ENCODE measurements at regions not wholly inside any gene's neighbourhood (a gene's known extent, or its start where the extent isn't known, plus 50 kb on each side); places are given as distances from the start of the nearest gene placed in this dataset.
A peak's percentile ranks its signal among the peaks of the same experiment; 100 is the strongest.

DNA sequence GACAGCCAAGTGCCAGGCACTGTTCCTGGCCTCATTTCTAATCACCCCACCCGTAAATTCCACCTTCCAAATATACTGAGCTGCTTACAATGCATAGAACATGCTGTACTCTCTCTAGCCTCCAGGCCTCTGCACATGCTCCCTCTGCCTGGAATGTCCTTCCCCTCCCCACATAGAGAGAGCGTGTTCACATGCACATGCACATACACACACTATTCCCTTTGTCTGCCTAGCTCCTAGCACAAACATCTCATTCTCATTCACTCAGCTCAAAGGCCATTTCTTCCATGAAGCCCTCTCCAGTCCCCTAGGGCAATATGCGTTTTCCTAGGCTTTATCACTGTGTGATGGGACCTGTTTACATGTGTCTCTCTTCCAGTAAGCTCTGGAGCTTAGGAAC lies 144.6 kb downstream of the WT1 start (continued):
- no peak for TF ChIP-seq MAX (IDR thresholded peaks at IDR 0.05; ENCODE audit: low read depth, low read length)
- TF ChIP-seq ZSCAN29 (IDR thresholded peaks at IDR 0.05), result no peak
- no peak for TF ChIP-seq ZBED1 (IDR thresholded peaks at IDR 0.05; ENCODE audit: borderline replicate concordance)
- no peak for TF ChIP-seq MEF2B (IDR thresholded peaks at IDR 0.05; ENCODE audit: partially characterized antibody, poor library complexity, severe bottlenecking)
- TF ChIP-seq BCL11A (IDR thresholded peaks at IDR 0.05; ENCODE audit: low read depth, low read length), result no peak

DNA sequence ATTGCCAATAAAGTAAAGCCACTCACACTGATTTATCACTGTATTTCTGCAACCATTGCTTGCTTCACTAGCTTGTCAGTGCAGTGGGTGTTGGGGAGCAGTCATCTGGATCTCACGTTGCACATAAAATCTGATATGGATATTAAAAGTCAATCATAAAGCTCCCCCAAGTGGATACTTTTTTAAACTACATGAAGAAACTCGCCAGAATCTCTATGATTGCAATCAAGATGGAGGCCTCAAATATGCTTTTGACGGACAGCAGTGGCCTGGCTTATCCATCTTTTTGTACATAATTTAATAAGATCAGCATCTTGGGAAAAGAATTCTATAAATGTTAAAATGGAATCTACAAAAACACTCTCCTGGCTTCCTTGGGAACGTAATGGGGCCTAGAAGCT lies 137.7 kb downstream of the WT1 start:
- FAIRE-seq (no peak), ATAC-seq (peak; percentile 64), DNase-seq (ENCODE audit: low read depth, low spot score) (no peak)
- Histone ChIP-seq H3K27me3 (replicated peaks in 1 of 2; ENCODE audit: control insufficient read depth in 2 of 2, insufficient read depth in 2 of 2, low read length in 1 of 2) (no peaks in the 10 kb centered on the region; a peak in 2 of 4 replicates), H3K36me3 (ENCODE audit: control insufficient read depth in 2 of 2, insufficient read depth in 2 of 2, low read length in 1 of 2) (no peaks in the 10 kb centered on the region), H3K27ac (ENCODE audit: control insufficient read depth, insufficient read depth) (no peak overlapping the region), H2AFZ (ENCODE audit: control insufficient read depth, low read depth, low read length) (peak overlapping the region; percentile 6; the same call in 1 of the 2 replicates), H4K20me1 (ENCODE audit: control insufficient read depth, insufficient read depth) (no peaks in the 10 kb centered on the region), H3K4me3 (no peak overlapping the region), H3K4me2 (ENCODE audit: control insufficient read depth, insufficient read depth) (no peak overlapping the region), H3K9ac (ENCODE audit: control insufficient read depth, insufficient read depth, low read length) (no peak overlapping the region), H3K4me1 (ENCODE audit: control insufficient read depth, insufficient read depth, low read length) (no peaks in the 10 kb centered on the region), H3K79me2 (ENCODE audit: control insufficient read depth, insufficient read depth, low read length) (no peaks in the 10 kb centered on the region), H3K9me3 (replicated peaks; ENCODE audit: control insufficient read depth, insufficient read depth, low read length) (no peaks in the 10 kb centered on the region)
- RAD21 ChIA-PET (ENCODE audit: unreplicated experiment), result interaction anchor here (0.7 to 1.1 kb wide), 5 partner anchors 66 to 1191 kb away, joined by 3 to 7 read pairs (median 5); no protein-coding TSS in a partner anchor
- intact Hi-C loops (cut with micrococcal nuclease; ENCODE audit: unreplicated experiment) (loop anchor here (10.0 kb wide), 2 partner anchors 243 to 1193 kb away; no protein-coding TSS in a partner anchor), in situ Hi-C loops (cut with MboI) (no loop called here)
- POLR2A ChIA-PET, result no interaction called here
- SMC1A ChIA-PET (ENCODE audit: uncharacterized antibody, unreplicated experiment), result interaction anchor here (0.9 to 2.0 kb wide), 9 partner anchors 8 to 339 kb away, joined by 3 to 7 read pairs (median 3); no protein-coding TSS in a partner anchor
- CTCF ChIA-PET, result interaction anchor here (1.1 to 4.8 kb wide), 15 partner anchors 8 to 1191 kb away, joined by 3 to 25 read pairs (median 4); no protein-coding TSS in a partner anchor
- 0% methylated on average over 4 of the region's 4 CpGs for WGBS (ENCODE audit: insufficient coverage, insufficient replicate concordance, low lambda C conversion rate, missing lambda C conversion rate)
- TF ChIP-seq HDGF (IDR thresholded peaks at IDR 0.05), result no peak
- no peak for TF ChIP-seq CBFB (IDR thresholded peaks at IDR 0.05; ENCODE audit: low read depth)
- TF ChIP-seq POLR2A (IDR thresholded peaks at IDR 0.05; ENCODE audit: low read depth, low read length), result no peak
- peak; percentile 5 to 37 (median 26); a peak in 1 of 6 replicates for TF ChIP-seq CTCF (IDR thresholded peaks at IDR 0.05 in 2 of 3, conservative IDR thresholded peaks at IDR 0.05 in 1 of 3; ENCODE audit: control insufficient read depth in 2 of 3, extremely low read depth in 1 of 3, insufficient read depth in 1 of 3, low read depth in 3 of 3, low read length in 3 of 3)
- TF ChIP-seq, protein P1, sequence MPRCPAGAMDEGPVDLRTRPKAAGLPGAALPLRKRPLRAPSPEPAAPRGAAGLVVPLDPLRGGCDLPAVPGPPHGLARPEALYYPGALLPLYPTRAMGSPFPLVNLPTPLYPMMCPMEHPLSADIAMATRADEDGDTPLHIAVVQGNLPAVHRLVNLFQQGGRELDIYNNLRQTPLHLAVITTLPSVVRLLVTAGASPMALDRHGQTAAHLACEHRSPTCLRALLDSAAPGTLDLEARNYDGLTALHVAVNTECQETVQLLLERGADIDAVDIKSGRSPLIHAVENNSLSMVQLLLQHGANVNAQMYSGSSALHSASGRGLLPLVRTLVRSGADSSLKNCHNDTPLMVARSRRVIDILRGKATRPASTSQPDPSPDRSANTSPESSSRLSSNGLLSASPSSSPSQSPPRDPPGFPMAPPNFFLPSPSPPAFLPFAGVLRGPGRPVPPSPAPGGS (IDR thresholded peaks at IDR 0.05; ENCODE audit: borderline replicate concordance, insufficient read depth, low read depth, low read length, poor library complexity, severe bottlenecking), result no peak
- no peak for TF ChIP-seq KDM1A (IDR thresholded peaks at IDR 0.05; ENCODE audit: borderline replicate concordance)
- peak; percentile 12; the same call in 1 of the 2 replicates for TF ChIP-seq SMC3 (IDR thresholded peaks at IDR 0.05; ENCODE audit: borderline replicate concordance, low read length)
- peak; percentile 37 for TF ChIP-seq RAD21 (IDR thresholded peaks at IDR 0.05; ENCODE audit: insufficient read depth, low read depth, low read length)
- no peak for TF ChIP-seq PAX8 (IDR thresholded peaks at IDR 0.05)
- no peak for TF ChIP-seq SPI1 (IDR thresholded peaks at IDR 0.05; ENCODE audit: borderline replicate concordance, insufficient read depth, low read depth, low read length)
- TF ChIP-seq PKNOX1 (IDR thresholded peaks at IDR 0.05), result peak; percentile 54; the same call in 1 of the 2 replicates
- no TSS peak for BruUV-seq (replicated peaks)

Data from GM12878 (cell line).